GM18508 (cell line): ENCODE measurements at regions not wholly inside any gene's neighbourhood (a gene's known extent, or its start where the extent isn't known, plus 50 kb on each side); places are given as distances from the start of the nearest gene placed in this dataset.
"Not testable (repeated sequence)": the region's sequence is repeated elsewhere in the genome, so short reads cannot be mapped to it uniquely, and the experiment has no call there.

Source experiments
- ATAC-seq: cut with Tn5 transposase; IDR thresholded peaks from one replicate; pipeline ENCODE4 v1.9.1; 2021; ENCODE audit warnings: moderate number of reproducible peaks; ENCODE audit not compliant: insufficient read depth, unreplicated experiment

DNA sequence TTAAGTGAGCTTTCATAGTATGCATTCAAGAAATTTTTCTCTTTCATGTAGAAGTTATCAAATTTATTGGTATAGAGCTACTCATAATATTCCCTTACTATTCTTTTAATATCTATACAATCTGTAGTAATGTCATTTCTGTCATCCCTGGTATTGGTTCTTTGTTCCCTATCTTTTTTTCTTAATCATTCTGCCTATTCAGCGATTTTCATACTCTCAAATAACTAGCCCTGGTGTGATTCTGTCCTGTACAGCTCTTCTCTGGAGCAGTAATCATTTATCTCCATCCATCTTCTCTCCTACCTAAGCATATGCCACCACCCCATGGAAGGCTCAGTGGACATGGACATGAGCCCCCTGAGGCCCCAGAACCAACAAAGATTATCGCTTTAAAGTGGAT lies 213.2 kb upstream of the NEBL start:
- ATAC-seq: no peak

DNA sequence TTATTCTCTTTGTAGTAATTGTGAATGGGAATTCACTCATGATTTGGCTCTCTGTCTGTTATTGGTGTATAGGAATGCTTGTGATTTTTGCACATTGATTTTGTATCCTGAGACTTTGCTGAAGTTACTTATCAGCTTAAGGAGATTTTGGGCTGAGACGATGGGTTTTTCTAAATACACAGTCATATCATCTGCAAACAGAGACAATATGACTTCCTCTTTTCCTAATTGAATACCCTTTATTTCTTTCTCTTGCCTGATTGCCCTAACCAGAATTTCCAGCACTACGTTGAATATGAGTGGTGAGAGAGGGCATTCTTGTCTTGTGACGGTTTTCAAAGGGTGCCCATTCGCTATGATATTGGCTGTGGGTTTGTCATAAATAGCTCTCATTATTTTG lies 209.8 kb upstream of the NEBL start:
- not testable (repeated sequence) for ATAC-seq

DNA sequence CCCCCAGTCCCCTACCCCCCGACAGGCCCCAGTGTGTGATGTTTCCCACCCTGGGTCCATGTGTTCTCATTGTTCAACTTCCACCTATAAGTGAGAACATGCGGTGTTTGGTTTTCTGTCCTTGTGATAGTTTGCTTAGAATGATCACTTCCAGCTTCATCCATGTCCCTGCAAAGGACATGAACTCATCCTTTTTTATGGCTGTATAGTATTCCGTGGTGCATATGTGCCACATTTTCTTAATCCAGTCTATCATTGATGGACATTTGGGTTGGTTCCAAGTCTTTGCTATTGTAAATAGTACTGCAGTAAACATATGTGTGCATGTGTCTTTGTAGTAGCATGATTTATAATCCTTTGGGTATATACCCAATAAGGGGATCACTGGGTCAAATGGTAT lies 208.2 kb upstream of the NEBL start:
- not testable (repeated sequence) for ATAC-seq

DNA sequence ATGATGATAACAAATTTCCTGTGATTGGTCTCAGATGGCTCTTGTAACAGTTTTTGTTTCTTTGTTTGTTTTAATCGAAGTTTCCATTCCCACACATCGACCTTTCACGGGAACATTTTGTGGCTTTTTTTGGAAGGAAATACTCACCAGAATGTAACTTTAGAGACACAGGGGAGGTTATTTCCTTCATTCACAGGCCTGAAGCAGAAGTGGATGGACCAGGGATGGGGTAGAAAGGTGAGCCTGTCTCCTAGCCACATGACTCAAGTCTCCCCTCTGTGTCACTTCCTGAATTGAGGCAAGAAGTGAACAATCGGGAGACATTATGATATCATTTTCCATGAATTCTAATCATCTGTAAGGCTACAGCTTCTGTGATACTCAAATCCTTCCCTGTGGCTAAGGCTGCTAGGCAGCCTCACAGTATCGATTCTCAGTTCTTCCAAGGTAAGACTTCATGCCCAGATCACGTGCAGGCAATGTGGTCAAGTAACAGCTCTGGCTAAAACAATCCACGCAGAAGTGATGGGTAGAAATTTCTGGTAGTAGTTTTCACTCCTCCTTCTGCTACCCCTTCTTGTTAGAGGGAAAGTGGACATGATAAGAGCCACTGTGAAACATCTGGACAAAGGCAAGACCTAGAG lies 203.9 kb upstream of the NEBL start:
- no peak for ATAC-seq

DNA sequence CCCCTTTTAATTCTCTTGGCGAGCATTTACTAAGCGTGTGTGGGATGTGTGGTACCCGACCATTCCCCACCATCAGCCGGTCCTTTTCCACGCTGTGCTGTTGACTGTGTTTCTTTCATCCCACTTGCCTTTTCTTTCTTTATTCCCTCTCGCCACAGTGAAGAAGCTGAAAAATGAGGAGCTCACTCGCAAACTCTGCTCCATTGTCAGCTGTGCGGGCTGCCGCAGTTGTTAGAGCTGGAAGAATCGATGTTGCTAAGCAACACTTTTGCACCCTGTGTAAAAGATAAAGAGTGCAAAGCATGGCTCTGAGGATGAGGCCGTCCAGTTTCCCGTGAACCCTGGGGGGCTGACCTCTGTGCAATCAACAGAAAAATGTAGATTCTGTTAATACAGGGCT lies 203.1 kb upstream of the NEBL start:
- ATAC-seq: no peak

DNA sequence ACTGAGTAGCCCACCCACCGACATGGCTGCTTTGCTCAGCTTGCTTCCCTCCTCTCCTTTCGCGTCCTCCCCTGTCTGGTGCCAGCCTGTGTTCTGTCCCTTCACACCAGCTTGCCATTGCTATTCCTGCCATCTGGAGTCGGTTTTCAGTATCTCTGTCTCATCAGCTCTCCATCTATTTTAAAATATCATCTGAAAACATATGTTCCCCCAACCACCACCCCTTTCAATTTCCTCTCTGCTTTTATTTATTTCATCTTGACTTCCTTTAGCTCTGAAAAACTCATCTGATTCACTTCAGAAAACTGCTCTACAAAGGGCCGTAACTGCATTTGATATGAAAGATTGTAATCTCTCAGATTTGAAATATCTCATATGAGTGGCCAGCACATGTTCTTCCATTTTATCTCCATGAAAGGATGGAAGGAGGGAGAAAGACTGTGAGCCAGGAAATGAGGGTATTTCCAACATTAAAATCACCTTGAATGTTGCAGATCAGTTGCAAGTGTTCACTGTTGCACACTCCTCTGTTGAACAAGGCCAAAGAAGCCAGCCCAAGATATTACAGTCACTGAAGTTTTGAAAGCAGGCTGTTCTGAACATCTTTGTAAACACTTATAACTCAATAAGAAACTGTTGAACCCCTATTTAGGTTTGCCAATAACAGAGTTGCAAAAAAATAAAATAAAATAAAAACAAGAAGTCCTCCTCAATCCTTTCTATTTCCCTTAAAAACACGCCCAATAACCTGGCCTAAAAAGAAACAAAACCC lies 202.4 kb upstream of the NEBL start:
- ATAC-seq: no peak

DNA sequence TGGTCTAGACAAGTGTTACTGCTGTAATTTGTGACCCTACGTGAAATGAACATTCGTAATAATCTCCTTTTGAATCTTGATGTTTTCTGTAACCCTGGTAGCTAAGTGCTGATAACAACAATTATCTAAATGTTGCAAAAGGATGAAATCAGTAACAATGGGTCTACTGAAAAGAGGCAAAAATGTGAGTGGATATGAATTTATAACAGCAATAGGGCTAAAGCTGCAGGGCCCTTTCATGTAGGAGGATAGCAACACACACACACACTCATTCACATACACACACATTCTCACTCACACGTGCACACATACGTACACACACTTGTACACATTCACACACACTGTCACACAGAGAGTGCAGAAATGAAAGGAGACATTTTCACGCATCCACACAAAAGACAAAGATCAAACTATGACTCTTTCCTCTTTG lies 200.8 kb upstream of the NEBL start:
- ATAC-seq: no peak

DNA sequence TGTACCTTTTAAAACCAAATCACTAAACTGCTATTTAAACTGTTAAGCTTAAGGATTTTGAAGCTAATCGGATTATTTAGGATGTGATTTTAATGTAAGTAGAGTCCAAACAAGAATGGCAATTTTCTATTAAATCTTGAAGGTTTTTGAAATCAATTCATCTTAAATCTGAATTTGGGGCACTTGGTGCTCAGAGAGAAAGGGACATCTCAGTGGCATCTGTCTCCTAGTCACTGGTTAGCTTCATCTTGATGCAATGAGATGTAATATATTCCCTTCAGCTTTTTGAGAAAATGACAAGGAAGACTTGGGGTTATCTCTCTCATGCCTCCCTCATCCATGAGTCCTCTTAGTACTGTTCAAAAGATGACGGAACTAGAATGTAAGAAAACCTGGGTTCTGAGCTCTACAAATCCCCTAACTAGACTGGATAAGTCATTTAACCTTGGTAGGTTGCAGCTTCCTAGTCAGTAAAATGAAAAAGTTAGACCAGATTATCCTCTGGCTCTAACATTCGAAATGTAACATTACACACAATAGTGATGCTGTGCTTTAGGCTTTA lies 198.5 kb upstream of the NEBL start:
- ATAC-seq: no peak

DNA sequence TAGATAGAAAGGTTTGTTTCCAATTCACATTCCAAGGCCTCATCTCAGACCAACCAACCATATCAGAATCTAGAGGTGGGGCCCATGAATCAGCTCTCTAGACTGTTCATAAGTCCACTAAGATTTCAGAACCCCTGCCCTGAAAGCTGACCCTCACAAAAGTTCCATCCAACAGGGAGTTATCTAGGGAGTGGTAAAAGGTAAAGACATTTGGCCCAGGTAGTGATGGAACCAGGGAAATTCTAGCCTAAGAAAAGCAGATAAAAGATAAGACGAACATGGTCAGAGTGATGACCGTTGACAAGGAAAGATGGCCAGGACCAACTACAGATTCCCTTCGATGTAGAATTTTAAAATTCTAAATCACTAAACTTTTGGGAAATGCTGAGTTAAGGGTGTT lies 198.0 kb upstream of the NEBL start:
- ATAC-seq: no peak

DNA sequence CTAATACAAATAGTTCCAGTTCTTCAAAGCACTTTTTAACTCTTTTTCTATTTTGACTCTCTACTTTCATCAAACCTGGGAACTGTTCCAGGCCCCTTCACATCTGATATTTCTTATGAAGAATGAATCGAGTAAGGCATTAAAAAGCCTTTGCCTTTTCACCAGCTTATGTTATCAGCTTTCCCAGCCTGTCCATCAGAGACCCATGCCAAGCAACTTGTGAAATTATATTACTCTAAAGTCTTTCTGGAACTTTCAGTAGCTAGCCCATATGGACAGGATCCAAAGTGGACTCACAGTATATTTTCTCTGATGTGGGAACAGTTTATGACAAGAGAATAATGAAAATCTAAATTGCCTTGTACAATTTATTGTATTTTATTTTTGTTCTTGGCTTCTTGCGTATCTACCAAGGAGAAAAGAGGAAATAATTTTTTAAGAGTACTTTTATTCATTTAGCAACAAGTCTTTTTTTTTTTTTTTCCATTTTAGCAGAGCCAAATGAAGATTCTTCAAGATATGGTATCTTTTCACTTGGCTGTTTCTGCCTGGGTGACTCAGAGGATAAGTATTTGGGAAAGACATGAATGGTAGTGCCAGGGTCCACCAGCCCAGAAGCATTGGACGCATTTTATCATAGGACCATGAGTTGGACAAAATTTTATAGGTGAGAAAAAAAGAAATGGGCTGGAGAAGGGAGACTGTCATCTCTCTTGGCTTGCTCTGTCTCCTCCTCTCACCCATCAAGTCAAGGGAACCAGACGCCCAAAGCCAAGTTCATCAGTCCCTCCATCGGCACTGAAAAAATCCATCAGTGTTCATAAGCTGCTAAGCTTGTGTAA lies 195.8 kb upstream of the NEBL start:
- ATAC-seq: no peak

DNA sequence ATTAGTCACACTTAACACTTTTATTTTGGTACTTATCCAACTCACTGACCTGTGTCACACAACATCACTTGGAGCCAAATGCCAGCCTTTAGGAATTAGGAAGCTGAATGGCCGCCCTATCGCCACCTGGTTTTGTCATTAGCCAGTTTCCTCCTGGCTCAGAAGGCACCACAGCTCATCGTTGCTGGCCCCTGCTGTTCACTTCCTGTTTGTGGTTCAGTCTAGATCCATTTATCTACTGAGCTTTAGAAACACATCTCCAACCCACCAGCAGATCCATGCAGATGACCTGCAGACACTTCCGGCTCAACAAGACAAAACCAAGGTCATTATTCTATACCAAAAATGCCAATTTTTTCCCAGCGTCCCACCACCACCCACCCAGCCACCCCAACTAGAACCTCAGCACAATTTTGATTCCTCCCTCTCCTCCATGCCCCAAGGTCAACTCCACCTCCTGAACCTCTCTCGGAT lies 193.5 kb upstream of the NEBL start:
- no peak for ATAC-seq

DNA sequence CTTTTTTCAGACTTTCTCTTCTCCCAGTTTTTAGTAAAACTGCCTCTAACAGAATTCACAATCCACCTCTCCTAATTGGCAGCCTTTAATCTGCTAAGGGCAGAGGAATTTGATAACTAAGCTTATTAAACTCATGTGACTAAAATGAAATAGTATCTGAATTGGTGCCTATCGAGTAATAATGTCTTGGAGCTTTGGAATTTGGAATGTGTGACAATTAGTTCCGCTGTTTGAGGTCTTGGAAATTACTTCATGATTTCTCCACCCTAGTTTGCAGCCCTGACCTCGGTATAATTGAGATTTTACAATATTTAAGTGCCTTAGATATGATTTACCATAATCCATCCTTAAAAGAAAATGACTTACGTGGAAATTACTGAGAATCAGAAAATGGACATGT lies 190.4 kb upstream of the NEBL start:
- no peak for ATAC-seq

DNA sequence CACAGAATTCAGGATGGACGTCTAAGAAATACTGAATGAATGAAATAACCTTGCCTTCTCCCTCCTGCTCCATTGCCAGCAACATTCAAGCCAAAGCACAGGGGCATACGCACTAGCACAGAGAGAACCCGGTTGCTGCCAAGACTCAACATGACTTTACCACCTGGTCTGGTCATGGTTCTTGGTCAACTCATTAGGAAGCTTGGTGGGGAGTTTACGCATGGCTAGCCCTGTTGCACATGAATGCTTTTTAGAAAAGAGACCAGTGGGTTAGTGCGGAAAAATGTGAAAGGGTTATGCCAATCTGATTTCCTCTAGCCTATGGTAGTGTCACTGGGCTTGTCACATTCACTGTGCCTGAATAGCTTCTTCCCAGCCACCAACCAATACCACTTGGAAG lies 187.6 kb upstream of the NEBL start:
- ATAC-seq: no peak

DNA sequence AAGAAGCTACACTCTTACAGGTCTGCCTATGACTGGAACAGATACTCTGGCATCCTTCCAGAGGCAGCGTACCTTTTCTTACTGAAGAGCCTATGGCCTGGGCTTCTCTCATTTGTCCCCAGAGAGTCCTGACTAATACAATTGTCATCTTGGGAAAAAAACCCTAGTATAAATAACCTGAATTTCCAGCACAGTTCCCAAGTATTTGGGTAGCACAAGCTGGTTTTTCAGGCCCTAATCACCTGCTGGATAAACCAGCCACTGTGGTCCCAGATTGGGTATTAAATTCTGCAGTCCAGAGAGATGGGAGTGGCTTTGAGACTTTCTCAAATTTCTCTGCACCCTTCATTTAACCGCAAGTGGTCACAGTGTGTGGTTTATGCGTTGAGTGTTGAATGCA lies 186.8 kb upstream of the NEBL start:
- no peak for ATAC-seq

DNA sequence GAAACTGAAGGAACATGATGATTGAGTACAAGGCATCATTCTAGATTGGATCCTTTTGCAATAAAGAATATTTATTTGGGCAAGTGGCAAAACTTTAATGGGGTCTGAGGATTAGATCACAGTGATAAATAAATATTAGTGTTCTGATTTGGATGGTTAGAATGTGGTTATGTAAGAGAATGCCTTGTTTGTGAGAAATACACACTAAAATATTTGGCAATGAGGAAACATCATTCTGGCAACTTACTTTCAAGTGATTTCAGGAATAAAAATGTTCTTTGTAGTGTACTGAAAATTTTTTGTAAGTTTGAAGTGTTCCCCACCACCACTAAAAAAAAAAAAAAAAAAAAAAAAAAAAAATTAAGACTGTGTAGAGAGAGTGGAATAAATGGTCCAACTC lies 185.1 kb upstream of the NEBL start:
- ATAC-seq: no peak

DNA sequence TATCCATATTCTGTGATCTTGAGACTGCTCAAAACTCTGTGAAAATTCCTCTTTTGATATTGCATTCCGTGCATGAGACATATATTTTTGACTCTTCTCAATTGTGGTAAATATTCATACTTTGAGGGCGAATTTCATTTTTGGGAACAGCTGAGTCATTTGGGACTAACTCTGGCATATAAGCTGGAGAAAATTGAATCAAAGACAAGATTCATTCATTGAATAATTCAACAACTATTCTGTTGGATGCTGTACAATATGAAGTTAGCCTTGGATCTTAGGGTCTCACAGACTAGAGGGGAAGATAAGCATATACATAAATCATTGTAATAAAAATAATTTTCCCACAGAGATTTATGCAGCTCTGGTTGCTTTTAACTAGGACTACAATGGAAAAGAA lies 183.2 kb upstream of the NEBL start:
- ATAC-seq: no peak

DNA sequence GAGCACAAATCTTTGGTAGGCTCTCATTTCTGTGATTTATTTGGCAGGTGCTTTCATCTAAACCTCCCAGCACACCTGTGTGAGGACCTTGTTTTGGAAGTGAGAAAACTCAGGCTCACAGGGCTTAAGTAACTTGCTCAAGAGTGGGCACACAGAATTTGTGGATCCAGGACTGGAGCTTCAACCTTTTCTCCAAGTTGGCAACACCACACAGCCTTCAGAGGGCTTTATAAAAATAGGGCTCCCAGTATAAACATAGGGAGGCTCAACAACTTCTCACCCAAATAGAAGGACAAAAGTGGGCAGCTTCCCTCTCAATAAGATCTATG lies 182.2 kb upstream of the NEBL start:
- ATAC-seq: no peak

DNA sequence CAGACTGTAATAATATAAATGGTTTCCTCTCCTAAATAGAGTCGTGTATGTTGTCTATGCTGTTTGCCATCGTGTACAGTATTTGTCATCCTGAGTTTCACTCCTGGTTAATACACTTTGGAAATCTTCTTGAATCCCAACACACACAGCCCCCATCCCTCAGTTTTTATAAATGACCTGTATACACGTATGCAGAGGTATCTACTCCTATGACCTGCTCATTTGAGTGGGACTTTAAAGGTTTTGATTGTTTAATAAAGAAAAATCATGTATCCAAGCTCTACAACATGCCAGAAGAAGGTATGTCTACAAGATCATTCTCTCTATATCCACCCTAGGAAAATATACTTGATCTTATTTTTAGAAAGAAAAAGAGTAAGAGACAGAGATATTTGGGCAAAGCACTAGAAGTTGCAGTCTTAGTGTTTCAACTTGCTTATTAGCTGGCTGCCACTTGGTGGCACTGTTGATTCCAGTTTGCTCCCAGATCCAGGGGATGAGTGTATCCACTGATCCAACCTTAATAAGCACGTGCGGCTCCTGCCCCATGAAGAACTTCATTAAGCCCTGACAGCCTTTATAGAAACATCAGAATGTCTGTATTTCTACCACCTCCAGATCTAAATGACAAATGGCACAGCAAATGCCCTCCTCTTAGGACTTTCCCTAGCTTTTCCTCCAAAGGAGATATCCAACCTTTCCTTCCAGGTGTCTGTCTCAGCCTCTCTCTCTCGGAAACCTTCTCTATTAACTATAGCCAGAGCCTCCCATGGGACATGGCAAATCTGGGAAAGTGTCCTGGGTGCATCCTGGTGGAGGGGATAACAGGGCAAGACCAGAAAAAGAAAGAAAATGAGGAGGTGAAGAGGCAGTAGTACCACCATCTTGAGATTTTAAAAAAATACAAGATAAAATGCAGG lies 181.6 kb upstream of the NEBL start:
- no peak for ATAC-seq

DNA sequence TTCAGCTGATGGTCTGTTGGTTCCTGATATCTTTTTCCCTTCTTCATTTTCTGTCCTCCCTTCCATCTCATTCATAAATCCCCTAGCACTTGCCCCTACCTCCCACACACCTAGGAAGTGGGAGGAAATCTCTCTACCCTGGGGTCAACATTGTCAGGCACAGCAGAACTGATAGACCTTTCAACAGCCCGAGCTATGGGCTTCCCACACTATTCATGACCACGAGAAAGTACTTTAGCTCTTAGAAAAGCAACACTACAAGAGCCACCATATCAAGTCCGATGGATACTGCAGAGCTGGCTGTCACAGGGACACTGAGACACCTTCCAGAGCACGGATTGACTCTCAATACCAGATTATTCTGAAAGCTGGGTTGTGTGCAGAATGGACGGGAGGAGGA lies 180.6 kb upstream of the NEBL start:
- no peak for ATAC-seq

DNA sequence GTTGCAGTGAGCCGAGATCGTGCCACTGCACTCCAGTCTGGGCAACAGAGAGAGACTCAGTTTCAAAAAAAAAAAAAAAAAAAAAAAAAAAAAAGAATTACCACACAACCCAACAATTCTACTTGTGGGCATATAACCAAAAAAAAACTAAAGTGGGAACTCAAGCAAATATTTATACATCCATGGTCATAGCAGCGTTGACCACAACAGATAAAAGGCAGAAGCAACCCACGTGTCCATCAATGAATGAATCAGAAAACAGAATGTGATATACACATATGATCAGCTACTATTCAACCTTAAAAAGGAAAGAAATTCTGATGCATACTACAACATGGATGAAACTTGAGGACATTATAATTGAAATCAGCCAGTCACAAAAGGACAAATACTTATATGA lies 179.3 kb upstream of the NEBL start:
- ATAC-seq: no peak
